ENCODE measurements at regions not wholly inside any gene's neighbourhood (a gene's known extent, or its start where the extent isn't known, plus 50 kb on each side); places are given as distances from the start of the nearest gene placed in this dataset.

DNA sequence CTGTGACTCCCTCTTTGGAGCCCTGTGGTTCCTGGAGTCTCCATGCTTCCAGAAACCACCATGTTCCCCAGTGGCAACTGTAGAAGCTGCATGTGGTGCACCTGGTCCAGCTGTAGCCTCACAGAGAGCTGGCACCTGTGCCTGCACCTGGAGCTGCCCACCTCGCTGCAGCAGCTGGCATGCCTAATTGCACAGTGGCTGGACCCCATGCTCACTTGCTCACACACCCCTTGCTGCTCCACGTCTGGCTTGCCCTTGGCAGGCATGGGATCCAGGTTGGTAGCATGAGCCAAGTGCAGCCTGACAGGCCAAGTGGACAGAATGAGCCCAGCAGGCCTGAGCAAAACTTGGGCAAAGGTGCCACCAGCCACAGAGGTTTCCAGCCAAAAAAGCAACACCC, 680.1 kb downstream of the MATN1 start:
- H3K36me3 ChIP-seq (ENCODE audit: control insufficient read depth in 1 of 2, insufficient read depth in 2 of 2, low read length in 1 of 2): no peaks in the 10 kb centered on the region
- DNase-seq: no peak
- no peaks in the 10 kb centered on the region for H3K27me3 ChIP-seq (ENCODE audit: control insufficient read depth in 1 of 2, insufficient read depth in 2 of 2, low read length in 1 of 2)
- H3K4me3 ChIP-seq (ENCODE audit: low read length in 2 of 2): no peak overlapping the region
- no peak for ATAC-seq (ENCODE audit: low FRiP score)
- intact Hi-C loops (cut with DNase I): no loop called here
- no peaks in the 10 kb centered on the region for H3K9me3 ChIP-seq (ENCODE audit: control insufficient read depth, low read length)
- no peaks in the 10 kb centered on the region for H3K4me1 ChIP-seq (ENCODE audit: control insufficient read depth in 1 of 2, insufficient read depth in 2 of 2, low read length in 2 of 2)
- no peak overlapping the region for H3K27ac ChIP-seq (ENCODE audit: low read depth in 1 of 2, low read length in 2 of 2)
- WGBS, 2 donors: 50 to 55% methylated on average over 2 of the region's 2 CpGs

DNA sequence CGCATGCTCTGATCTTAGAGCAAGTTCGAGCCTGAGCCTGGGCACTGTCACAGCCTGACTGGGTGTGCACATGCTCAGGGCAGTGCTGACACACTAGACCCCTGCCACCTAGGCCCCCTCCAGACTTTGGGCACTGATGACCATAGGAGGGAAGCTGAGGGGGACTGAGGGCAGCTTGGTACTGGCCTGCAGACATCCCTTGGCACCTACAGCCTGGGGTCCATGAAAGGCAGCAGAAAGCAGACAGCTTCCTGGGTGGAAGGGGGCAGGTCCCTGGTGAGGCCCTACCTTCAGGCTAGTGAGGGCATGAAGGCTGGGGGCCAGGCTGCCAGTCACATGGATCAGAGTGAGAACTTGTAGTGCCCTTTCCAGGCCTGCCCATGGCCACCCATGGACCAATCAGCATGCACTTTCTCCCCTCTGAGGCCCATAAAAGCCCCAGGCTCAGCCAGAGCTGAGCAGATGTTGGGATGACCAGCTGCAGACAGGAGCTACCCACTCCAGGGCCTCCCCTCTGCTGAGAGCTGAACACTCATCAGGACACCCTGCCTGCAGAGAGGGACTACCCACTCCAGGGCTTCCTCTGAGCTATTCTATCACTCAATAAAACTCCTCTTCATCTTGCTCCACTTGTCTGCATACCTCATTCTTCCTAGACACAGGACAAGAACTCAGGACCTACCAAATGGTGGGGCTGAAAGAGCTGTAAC, 680.8 kb downstream of the MATN1 start:
- Histone ChIP-seq H3K9me3 (ENCODE audit: control insufficient read depth, low read length) (no peaks in the 10 kb centered on the region), H3K27ac (ENCODE audit: low read depth in 1 of 2, low read length in 2 of 2) (no peak overlapping the region), H3K4me3 (ENCODE audit: low read length in 2 of 2) (no peak overlapping the region), H3K27me3 (ENCODE audit: control insufficient read depth in 1 of 2, insufficient read depth in 2 of 2, low read length in 1 of 2) (no peaks in the 10 kb centered on the region), H3K4me1 (ENCODE audit: control insufficient read depth in 1 of 2, insufficient read depth in 2 of 2, low read length in 2 of 2) (no peaks in the 10 kb centered on the region), H3K36me3 (ENCODE audit: control insufficient read depth in 1 of 2, insufficient read depth in 2 of 2, low read length in 1 of 2) (no peaks in the 10 kb centered on the region)
- 94 to 95% methylated on average over 2 of the region's 2 CpGs for WGBS, 2 donors
- DNase-seq: no peak
- ATAC-seq (ENCODE audit: low FRiP score): no peak
- intact Hi-C loops (cut with DNase I): no loop called here

DNA sequence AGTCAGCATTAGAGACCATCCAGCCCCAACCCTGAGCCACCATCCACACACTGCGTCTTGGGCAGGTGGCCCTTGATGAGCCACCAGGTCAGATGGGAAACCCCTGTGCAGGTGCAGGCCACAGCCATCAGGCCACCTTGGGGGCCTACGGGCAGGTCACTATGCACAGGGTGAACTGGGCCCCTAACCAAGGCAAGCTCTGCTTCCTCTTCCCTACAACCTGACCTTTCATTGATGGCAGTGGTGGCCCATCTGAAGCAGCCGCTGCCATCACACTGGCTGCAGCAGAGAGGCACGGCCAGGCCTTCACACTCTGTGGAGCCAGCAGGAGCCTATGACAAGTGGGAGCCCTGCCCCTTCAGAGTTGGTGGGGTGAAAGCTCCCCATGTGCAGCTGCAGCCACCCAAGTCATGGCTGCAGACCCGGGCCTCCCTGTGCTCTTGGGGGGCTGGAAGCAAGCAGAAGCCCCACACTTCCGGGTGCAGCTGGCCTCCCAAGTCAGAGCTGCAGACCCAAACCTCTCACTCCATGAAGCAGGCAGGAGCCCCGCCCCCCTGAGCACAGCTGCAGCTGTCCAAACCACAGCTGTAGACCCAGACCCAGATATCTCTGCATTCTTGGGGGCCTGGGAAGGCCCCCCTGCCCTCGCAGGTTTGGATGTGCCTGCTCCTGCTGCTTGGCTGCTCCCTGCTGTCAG, 681.5 kb downstream of the MATN1 start:
- ATAC-seq (ENCODE audit: low FRiP score) (no peak), DNase-seq (no peak)
- no peaks in the 10 kb centered on the region for H3K36me3 ChIP-seq (ENCODE audit: control insufficient read depth in 1 of 2, insufficient read depth in 2 of 2, low read length in 1 of 2)
- intact Hi-C loops (cut with DNase I): no loop called here
- H3K9me3 ChIP-seq (ENCODE audit: control insufficient read depth, low read length): no peaks in the 10 kb centered on the region
- H3K4me3 ChIP-seq (ENCODE audit: low read length in 2 of 2): no peak overlapping the region
- 91 to 96% methylated on average over 8 of the region's 8 CpGs for WGBS, 2 donors
- no peak overlapping the region for H3K27ac ChIP-seq (ENCODE audit: low read depth in 1 of 2, low read length in 2 of 2)
- H3K4me1 ChIP-seq (ENCODE audit: control insufficient read depth in 1 of 2, insufficient read depth in 2 of 2, low read length in 2 of 2): no peaks in the 10 kb centered on the region
- H3K27me3 ChIP-seq (ENCODE audit: control insufficient read depth in 1 of 2, insufficient read depth in 2 of 2, low read length in 1 of 2): no peaks in the 10 kb centered on the region

GRCh38 chr1:30040081-30041019, 683.0 kb downstream of the MATN1 start:
- ATAC-seq (ENCODE audit: low FRiP score) (no peak), DNase-seq (no peak)
- Histone ChIP-seq H3K9me3 (ENCODE audit: control insufficient read depth, low read length) (no peaks in the 10 kb centered on the region), H3K27me3 (ENCODE audit: control insufficient read depth in 1 of 2, insufficient read depth in 2 of 2, low read length in 1 of 2) (no peaks in the 10 kb centered on the region), H3K27ac (ENCODE audit: low read depth in 1 of 2, low read length in 2 of 2) (no peak overlapping the region), H3K4me3 (ENCODE audit: low read length in 2 of 2) (no peak overlapping the region), H3K4me1 (ENCODE audit: control insufficient read depth in 1 of 2, insufficient read depth in 2 of 2, low read length in 2 of 2) (no peaks in the 10 kb centered on the region), H3K36me3 (ENCODE audit: control insufficient read depth in 1 of 2, insufficient read depth in 2 of 2, low read length in 1 of 2) (no peaks in the 10 kb centered on the region)
- 89 to 94% methylated on average over 8 of the region's 8 CpGs for WGBS, 2 donors
- intact Hi-C loops (cut with DNase I): no loop called here

DNA sequence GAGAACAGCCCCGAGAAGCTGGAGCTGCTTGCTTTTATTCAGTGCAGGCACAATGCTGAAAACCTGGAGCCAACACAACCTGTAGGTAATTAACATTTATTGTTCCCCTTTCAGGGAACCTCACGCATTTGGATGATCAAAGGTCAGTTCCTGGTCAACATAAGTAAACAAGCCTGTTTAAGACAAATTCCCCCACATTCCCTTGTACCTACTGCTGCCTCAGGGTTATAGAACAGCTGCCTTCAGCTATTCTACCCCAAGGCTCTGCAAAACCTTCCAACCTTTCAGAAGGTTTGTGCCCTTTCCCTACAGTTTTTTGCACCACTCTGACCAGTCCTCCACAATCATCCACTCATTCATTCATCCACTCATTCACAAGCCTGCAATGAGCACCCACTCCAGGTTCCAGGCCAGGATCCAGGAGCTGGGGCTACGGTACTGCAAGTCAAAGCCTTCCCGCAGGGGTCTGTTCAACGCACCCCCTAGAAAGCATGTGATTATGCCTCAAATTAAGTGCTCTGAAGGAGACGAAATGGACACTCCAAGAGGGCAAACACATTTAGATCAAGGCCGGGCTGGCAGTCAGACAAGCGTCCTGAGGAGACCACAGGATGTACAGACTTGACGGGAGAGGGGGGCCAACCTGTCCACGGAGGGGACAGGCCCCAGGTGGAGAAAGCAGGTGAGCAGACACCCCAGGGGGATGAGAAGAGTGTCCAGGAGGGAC, 683.9 kb downstream of the MATN1 start:
- Histone ChIP-seq H3K36me3 (ENCODE audit: control insufficient read depth in 1 of 2, insufficient read depth in 2 of 2, low read length in 1 of 2) (no peaks in the 10 kb centered on the region), H3K9me3 (ENCODE audit: control insufficient read depth, low read length) (no peaks in the 10 kb centered on the region), H3K27me3 (ENCODE audit: control insufficient read depth in 1 of 2, insufficient read depth in 2 of 2, low read length in 1 of 2) (no peaks in the 10 kb centered on the region), H3K27ac (ENCODE audit: low read depth in 1 of 2, low read length in 2 of 2) (no peak overlapping the region), H3K4me3 (ENCODE audit: low read length in 2 of 2) (no peak overlapping the region), H3K4me1 (ENCODE audit: control insufficient read depth in 1 of 2, insufficient read depth in 2 of 2, low read length in 2 of 2) (no peaks in the 10 kb centered on the region)
- intact Hi-C loops (cut with DNase I): no loop called here
- ATAC-seq (ENCODE audit: low FRiP score) (no peak), DNase-seq (no peak)
- 91% methylated on average over 10 of the region's 10 CpGs for WGBS, 2 donors

DNA sequence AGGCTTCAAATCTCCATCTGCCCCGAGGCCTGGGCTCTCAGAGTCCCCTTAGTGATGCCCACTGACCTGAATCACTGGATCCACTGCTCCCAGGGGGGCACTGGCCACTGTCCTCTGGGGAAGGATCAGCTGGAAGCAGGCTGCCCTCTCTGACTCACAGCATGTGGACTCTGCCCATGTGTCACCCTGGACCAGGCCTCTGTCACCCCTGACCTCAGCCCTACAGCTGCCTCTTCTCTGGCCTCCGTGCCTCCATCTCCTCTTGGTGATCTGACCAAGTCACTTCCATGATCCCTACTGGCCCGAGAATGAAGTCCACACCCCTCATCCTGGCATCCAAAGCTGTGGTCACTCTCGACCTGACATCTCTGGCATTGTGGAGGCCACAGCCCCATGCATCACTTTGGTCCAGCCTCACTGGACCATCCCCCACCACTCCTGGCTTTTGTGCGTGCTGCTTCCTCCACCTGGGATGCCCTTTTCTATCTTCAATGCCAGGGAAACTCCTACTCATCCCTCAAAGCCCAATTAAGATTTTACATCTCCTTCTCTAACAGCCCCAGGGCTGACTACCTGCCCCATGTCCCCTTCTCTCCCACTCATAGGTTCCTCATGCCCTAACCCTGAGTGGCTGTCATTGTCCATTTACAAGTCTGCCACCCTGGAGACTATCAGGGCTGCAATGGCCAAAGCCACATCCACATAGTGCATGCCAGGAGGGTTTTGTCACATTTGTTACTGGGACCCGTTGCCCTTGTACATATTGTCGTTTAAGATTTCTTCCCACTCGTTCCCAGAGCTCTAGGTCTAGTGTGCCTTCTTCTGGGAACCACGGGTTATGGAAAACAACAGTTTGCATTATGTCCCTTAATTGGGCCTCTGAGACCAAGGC, 685.0 kb downstream of the MATN1 start:
- no peaks in the 10 kb centered on the region for H3K9me3 ChIP-seq (ENCODE audit: control insufficient read depth, low read length)
- H3K27ac ChIP-seq (ENCODE audit: low read depth in 1 of 2, low read length in 2 of 2): no peak overlapping the region
- H3K4me1 ChIP-seq (ENCODE audit: control insufficient read depth in 1 of 2, insufficient read depth in 2 of 2, low read length in 2 of 2): no peaks in the 10 kb centered on the region
- H3K4me3 ChIP-seq (ENCODE audit: low read length in 2 of 2): no peak overlapping the region
- no peaks in the 10 kb centered on the region for H3K27me3 ChIP-seq (ENCODE audit: control insufficient read depth in 1 of 2, insufficient read depth in 2 of 2, low read length in 1 of 2)
- ATAC-seq (ENCODE audit: low FRiP score) (no peak), DNase-seq (no peak)
- H3K36me3 ChIP-seq (ENCODE audit: control insufficient read depth in 1 of 2, insufficient read depth in 2 of 2, low read length in 1 of 2): no peaks in the 10 kb centered on the region
- WGBS, 2 donors: 78 to 91% methylated on average over 8 to 9 of the region's 9 CpGs
- intact Hi-C loops (cut with DNase I): no loop called here

GRCh38 chr1:30037251-30038118, 685.9 kb downstream of the MATN1 start:
- intact Hi-C loops (cut with DNase I): no loop called here
- Histone ChIP-seq H3K27me3 (ENCODE audit: control insufficient read depth in 1 of 2, insufficient read depth in 2 of 2, low read length in 1 of 2) (no peaks in the 10 kb centered on the region), H3K27ac (ENCODE audit: low read depth in 1 of 2, low read length in 2 of 2) (no peak overlapping the region), H3K9me3 (ENCODE audit: control insufficient read depth, low read length) (no peaks in the 10 kb centered on the region), H3K4me3 (ENCODE audit: low read length in 2 of 2) (no peak overlapping the region), H3K4me1 (ENCODE audit: control insufficient read depth in 1 of 2, insufficient read depth in 2 of 2, low read length in 2 of 2) (no peaks in the 10 kb centered on the region), H3K36me3 (ENCODE audit: control insufficient read depth in 1 of 2, insufficient read depth in 2 of 2, low read length in 1 of 2) (no peaks in the 10 kb centered on the region)
- no peak for DNase-seq
- ATAC-seq (ENCODE audit: low FRiP score): no peak
- 94 to 97% methylated on average over 10 of the region's 10 CpGs for WGBS, 2 donors

Data from aorta (tissue), 5 donors.